ENCODE measurements at regions not wholly inside any gene's neighbourhood (a gene's known extent, or its start where the extent isn't known, plus 50 kb on each side); places are given as distances from the start of the nearest gene placed in this dataset.

- TF ChIP-seq CTCF (IDR thresholded peaks at IDR 0.05; ENCODE audit: low read depth, low read length, poor library complexity, severe bottlenecking) (no peak), EZH2phosphoT487 (IDR thresholded peaks at IDR 0.05; ENCODE audit: borderline replicate concordance, low read length) (no peak)
Observed at GRCh38 chr2:12090590-12090989, 344.2 kb downstream of the LPIN1 start.
